HG03575 (cell line): ENCODE measurements at regions not wholly inside any gene's neighbourhood (a gene's known extent, or its start where the extent isn't known, plus 50 kb on each side); places are given as distances from the start of the nearest gene placed in this dataset.
"Not testable (repeated sequence)": the region's sequence is repeated elsewhere in the genome, so short reads cannot be mapped to it uniquely, and the experiment has no call there.

Experiments used
- ATAC-seq: cut with Tn5 transposase; IDR thresholded peaks from one replicate; pipeline ENCODE4 v1.9.1; 2021; ENCODE audit not compliant: unreplicated experiment, insufficient number of reproducible peaks, low FRiP score; ENCODE audit errors: extremely low read depth

GRCh38 chr4:144357975-144358374 lies 217.5 kb upstream of the GYPA start:
- ATAC-seq, result no peak

DNA sequence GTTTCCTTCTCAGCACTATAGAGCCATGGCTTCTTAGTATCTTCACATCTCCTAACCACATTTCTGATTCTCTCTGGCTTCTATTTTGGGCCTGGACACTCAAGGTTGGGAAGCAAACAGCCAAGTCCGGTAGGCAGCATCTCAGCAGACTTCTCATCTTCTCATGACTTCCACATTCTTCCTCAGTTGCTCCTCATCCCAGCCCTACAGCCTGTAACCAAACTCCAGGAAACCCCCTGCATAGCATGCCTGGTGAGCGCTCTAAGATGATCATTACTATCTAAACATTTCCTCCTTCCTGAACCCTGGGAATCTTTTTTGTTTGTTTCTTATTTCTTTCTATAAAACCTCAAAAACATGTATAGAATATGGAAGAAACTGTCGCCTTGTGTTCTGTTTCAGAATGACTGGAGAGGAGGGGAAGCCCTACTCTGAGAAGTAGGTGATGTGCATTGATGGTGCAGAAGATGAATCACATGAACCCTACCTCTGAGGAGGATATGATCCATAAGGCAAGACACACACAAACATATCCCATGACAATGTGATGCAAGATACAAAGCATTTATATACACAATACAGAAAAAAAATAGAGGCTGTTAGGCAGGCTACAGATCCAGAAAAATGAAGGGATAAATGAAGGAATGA lies 219.8 kb upstream of the GYPA start:
- ATAC-seq, result no peak

GRCh38 chr4:144362366-144362765 lies 221.8 kb upstream of the GYPA start:
- no peak for ATAC-seq

GRCh38 chr4:144363890-144364289 lies 223.4 kb upstream of the GYPA start:
- no peak for ATAC-seq

DNA sequence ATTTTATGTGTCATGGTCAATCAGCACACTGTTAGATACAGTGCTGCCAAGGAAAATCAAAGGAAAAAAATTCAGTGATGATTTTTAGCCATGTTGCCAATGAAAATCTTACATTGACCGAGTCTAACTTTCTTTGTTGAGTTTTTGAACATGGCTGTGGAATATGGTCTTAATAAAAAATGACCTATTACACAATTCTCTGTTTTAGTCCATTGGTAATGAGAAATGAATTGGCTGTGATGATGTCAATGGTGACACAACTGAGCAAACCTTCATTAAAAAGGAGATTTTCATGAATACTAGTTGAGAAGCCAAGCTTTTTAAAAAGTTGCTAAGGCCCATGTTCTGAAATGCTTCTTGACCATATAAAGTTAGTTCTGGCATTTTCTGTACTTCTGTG lies 225.9 kb upstream of the GYPA start:
- no peak for ATAC-seq

DNA sequence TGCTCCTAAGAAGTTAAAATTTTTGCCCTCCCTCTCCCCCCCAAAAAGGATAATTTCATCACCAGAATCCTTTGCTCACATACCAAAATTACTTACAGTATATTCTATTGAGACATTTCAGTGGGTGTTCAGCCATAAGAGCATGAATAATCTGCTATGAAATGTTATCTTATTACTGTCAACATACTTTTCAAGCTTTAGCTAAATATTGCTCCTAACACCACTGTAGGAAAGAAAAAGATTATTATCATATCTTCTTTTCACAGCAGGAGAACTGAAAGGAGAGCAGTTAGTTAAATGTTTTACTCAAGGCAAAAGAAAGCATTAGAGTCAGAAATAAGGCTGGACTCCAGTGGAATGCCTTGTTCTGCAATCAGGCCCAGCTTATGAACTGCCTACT lies 231.0 kb upstream of the GYPA start:
- ATAC-seq, result no peak

DNA sequence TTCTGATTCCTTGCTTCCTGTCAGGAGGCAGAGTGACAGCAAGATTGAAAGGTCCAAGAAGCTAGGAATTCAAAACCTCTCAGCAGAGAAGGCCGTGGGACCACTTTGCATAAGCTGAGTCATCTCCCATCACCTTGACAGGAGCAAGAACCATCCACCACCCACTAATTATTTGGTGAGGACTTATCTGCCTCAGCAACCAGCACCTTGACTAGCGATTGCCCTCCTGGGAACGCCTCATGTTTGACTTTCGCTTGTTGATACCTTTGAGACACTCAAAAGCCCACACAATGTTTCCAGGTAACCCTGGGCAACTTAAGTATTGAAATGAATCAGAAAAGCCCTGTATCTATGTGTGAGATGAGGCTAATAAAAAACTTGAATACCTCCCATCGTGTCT lies 233.5 kb upstream of the GYPA start:
- ATAC-seq, result peak; percentile 90

- ATAC-seq, result no peak
Observed at GRCh38 chr4:144376866-144377265, 236.3 kb upstream of the GYPA start.

- ATAC-seq, result no peak
Observed at GRCh38 chr4:144384408-144384807, 243.9 kb upstream of the GYPA start.

GRCh38 chr4:144399927-144400326 lies 246.0 kb upstream of the HHIP start:
- ATAC-seq, result no peak

DNA sequence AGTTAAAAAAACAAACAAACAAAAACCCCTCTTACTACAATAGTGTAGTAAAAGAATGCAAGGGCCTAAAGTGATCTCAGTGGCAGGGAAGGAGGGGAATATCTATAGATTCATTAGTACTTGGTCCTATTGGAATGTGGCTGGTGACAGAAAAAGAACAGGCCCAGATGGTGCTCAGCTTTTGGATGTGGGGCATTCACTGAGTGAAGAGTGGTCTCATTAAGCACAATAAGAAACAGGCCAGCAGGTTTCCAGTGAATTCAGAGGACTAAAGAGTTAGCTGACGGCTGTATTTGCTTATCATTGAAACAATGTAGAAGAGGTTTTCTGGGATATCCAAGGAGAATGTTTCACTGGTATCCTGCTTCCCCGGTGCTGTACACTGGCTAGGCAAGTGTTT lies 243.8 kb upstream of the HHIP start:
- ATAC-seq, result no peak

DNA sequence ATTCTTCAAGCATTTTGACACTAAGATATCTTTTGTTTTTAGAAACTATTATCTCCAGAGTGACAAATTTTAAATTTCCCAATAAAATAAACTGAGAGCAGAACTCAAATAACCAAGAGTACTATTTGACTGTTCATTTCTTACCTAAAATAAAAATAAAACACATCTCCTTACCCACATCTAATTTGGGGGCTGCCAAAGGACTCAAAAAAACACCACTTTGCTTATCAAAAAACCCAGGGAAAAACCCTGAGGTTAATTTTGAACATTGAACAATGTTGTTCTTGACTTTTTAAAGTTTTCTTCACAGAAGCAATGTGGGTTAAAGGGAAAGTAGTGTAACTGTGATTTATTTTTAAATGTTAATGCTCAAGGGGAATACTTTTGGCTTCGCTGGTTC lies 243.0 kb upstream of the HHIP start:
- no peak for ATAC-seq

GRCh38 chr4:144403893-144404292 lies 242.1 kb upstream of the HHIP start:
- no peak for ATAC-seq

- no peak for ATAC-seq
Observed at GRCh38 chr4:144409525-144409924, 236.4 kb upstream of the HHIP start.

DNA sequence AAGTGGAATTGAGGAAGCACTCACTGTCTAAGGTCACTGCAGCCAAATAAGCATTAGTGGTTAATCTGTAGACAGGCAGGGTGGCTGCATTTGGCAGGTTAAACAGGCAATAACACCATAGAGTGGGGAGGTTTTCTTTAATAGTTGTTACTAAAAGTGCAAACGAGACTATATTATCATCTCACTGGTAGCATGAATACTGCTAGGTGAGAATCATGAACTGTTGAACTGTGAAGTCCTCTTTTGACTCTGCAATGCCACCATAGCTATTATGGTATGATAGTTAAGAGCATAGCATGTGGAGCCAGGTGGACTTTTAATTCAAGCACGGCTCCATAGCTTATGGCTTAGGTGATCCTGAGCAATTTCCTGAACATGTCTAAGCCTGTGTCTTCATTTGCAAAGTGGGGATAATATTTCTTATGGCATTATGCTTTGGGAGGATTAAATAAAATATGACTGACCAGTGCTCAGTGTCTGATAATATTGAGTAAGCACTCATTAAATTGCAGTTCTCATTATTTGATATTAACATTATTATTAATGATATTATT lies 235.6 kb upstream of the HHIP start:
- ATAC-seq, result no peak

DNA sequence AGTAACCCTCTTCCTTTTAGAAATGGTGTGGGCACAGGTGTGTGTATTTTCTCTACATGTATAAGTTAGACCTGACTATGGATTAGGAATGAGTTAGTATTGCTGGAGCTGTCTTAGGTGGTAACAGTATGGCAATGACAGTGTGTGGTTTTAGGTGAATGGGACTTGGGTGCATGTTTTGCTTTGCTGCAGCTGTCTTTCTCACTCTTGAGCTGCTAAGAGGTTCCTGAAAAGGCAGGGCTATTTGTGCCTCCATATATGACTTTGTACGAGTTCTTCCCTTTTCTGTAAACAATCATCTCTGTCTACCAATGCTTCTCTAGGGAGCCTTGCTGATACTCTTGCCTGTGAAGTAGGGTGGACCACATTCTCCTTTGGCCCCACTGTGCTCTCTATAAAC lies 234.8 kb upstream of the HHIP start:
- no peak for ATAC-seq

DNA sequence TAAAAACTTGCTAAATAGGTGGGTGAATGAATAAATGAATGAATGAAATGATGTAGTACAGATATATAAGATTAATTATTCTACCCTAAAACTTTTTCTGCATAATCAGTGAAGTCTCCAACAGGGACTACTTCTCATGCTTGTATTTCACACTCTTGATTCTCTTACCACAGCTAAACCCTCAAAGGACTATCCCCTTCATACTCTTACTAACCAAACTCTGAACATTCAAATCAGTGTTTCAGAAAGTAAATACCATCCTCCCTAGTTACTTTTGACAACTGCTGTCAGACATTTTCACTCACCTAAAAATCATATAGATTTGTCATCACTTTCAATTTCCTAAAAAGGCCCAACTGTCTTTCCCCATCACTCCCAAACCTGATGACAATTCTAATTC lies 234.3 kb upstream of the HHIP start:
- peak; percentile 48 for ATAC-seq

DNA sequence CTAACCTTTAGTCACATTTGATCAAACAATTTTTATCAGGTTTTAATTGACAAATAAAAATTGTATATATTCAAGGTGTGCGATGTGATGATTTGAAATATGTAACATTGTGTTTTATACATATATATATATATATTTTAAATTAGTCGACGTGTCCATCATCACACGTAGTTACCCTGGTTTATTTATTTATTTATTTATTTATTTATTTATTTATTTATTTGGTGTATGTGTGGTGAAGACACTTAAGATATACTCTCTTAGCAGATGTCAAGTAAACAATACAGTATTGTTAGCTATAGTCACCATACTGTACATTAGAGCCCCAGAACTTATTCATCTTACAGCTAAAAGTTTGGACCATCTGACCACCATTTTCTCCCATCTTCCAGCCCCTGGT lies 224.9 kb upstream of the HHIP start:
- no peak for ATAC-seq

DNA sequence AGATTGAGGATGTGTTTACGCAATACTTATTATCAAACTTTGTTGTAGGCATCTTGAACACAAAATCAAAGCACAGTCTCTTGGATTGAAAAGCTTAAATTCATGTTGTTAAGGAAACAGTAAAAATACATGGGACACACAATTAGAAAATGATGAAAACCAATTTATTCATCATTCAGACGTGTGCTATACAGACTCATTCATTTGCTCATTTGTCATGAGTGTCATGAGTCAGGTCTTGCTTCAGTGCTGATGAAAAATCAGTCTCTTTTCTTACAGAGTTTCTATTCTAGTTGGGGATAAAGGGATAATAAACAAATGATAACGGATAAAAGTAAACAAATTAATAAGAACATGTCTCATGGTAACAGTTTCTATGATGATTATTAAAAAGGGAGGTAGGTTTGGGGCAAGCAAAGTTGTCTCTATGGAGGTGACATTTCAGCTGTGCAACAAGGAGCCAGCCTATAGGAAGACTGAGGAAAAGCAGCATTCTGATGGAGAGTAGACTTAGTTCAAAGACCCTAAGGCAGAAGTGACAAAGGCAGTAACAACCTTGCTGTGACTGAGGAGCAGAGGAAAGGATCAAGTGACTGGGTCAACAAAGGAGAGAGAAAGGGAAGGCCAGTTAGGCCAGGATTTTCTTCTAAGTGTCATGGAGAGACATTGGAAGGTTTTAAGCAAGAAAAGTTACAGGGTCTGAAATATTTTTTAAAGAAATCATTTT lies 224.0 kb upstream of the HHIP start:
- ATAC-seq, result no peak

DNA sequence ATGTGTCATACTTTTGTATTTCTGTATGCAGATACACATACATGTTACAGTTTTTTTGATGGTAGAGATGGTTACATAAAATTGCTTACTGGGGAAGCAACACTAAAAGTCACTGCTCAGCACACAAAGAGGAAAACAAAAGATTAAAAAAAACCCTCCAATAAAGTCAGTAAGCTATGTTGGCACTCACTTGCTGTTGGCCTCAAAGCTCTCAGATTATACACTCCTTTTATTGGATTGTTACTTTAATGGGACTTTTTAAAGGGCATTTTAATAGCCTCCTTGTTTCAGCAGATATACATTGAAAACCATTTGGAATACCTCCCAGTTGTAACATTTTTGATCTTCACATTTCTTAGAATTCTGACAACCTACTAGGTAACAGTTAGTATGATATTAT lies 222.0 kb upstream of the HHIP start:
- no peak for ATAC-seq

DNA sequence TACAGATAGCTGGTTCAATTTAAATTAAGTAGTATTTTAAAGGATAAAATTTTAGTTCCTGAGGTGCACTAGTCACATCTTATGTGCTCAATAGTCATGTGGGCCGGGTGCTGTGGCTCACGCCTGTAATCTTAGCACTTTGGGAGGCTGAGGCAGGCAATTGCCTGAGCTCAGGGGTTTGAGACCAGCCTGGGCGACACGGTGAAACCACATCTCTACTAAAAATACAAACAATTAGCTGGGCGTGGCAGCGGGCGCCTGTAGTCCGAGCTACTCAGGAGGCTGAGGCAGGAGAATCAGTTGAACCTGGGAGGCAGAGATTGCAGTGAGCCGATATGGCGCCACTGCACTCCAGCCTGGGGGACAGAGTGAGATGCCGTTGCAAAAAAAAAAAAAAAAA lies 219.9 kb upstream of the HHIP start:
- not testable (repeated sequence) for ATAC-seq
